WTC11 (cell line): ENCODE measurements at regions not wholly inside any gene's neighbourhood (a gene's known extent, or its start where the extent isn't known, plus 50 kb on each side); places are given as distances from the start of the nearest gene placed in this dataset.

Experiments
- IRF2 ChIP-seq: sonication (generic); formaldehyde crosslinking; IDR thresholded peaks from 2 replicates; pipeline ENCODE4 v1.8.0; 2022; ENCODE audit warnings: low read depth, missing genetic modification reagents, borderline replicate concordance
- TP53 ChIP-seq: sonication (generic); formaldehyde crosslinking; IDR thresholded peaks from 2 replicates; pipeline ENCODE4 v1.8.1; 2023; ENCODE audit warnings: mild to moderate bottlenecking, missing genetic modification reagents
- ZNF317 ChIP-seq: sonication (generic); formaldehyde crosslinking; IDR thresholded peaks from 2 replicates; pipeline ENCODE4 v1.8.1; 2023; ENCODE audit warnings: low read depth, mild to moderate bottlenecking, moderate library complexity, missing genetic modification reagents, borderline replicate concordance
- TF ChIP-seq, protein P1 (sequence below): sonication (generic); formaldehyde crosslinking; IDR thresholded peaks from 2 replicates; pipeline ENCODE4 v1.8.1; 2023; ENCODE audit warnings: mild to moderate bottlenecking, moderate library complexity, missing genetic modification reagents
- TF ChIP-seq, protein P2 (sequence below): sonication (generic); formaldehyde crosslinking; IDR thresholded peaks from 2 replicates; pipeline ENCODE4 v1.8.1; 2022; ENCODE audit warnings: low read depth, mild to moderate bottlenecking, moderate library complexity, missing genetic modification reagents, borderline replicate concordance
- TF ChIP-seq, protein P3 (sequence below): sonication (generic); formaldehyde crosslinking; IDR thresholded peaks from 2 replicates; pipeline ENCODE4 v1.8.1; 2022; ENCODE audit warnings: missing genetic modification reagents, borderline replicate concordance
- TF ChIP-seq, protein P4 (sequence below): sonication (generic); formaldehyde crosslinking; IDR thresholded peaks from 2 replicates; pipeline ENCODE4 v1.8.0; 2022; ENCODE audit warnings: mild to moderate bottlenecking, missing genetic modification reagents
- TF ChIP-seq, protein P5 (sequence below): fragments of 250-450 bp; sonication (Bioruptor Pico); IDR thresholded peaks from 2 replicates; pipeline ENCODE4 v1.9.0; 2021; ENCODE audit warnings: mild to moderate bottlenecking, borderline replicate concordance
- TF ChIP-seq, protein P6 (sequence below): sonication (generic); formaldehyde crosslinking; IDR thresholded peaks from 2 replicates; pipeline ENCODE4 v1.8.1; 2023; ENCODE audit warnings: mild to moderate bottlenecking, missing genetic modification reagents, moderate library complexity
- TF ChIP-seq, protein P7 (sequence below): sonication (generic); formaldehyde crosslinking; IDR thresholded peaks from 2 replicates; pipeline ENCODE4 v1.8.0; 2022; ENCODE audit warnings: missing genetic modification reagents
- TF ChIP-seq, protein P8 (sequence below): fragments of 250-450 bp; sonication (Bioruptor Pico); conservative IDR thresholded peaks from 2 replicates; pipeline ENCODE4 v1.9.0; 2021; ENCODE audit warnings: mild to moderate bottlenecking
- TF ChIP-seq, protein P9 (sequence below): sonication (generic); formaldehyde crosslinking; conservative IDR thresholded peaks from 2 replicates; pipeline ENCODE4 v1.8.1; 2022; ENCODE audit warnings: mild to moderate bottlenecking, missing genetic modification reagents

DNA sequence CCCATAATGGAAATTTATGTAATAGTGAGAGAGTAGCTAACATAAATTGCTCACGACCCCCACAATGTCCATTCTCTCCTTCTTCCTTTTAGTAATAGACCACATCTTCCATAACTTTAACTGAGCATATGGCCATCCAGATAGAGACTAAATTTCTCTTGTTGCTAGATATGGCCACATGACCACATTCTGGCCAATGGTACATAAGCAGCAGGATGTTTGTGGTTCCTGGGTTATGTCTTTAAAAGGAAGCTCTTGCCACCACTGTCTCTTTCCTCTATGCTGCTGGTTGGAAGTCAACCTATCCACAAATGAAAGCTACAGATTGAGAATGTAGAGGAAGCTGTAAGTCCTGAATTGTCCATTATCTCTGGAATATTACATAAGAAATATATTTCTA is 59.7 kb upstream of the NPHP3 start (continued):
- TF ChIP-seq, protein P1, sequence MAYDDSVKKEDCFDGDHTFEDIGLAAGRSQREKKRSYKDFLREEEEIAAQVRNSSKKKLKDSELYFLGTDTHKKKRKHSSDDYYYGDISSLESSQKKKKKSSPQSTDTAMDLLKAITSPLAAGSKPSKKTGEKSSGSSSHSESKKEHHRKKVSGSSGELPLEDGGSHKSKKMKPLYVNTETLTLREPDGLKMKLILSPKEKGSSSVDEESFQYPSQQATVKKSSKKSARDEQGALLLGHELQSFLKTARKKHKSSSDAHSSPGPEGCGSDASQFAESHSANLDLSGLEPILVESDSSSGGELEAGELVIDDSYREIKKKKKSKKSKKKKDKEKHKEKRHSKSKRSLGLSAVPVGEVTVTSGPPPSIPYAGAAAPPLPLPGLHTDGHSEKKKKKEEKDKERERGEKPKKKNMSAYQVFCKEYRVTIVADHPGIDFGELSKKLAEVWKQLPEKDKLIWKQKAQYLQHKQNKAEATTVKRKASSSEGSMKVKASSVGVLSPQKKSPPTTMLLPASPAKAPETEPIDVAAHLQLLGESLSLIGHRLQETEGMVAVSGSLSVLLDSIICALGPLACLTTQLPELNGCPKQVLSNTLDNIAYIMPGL (CRISPR knock-in tag), result no peak
- TF ChIP-seq, protein P2, sequence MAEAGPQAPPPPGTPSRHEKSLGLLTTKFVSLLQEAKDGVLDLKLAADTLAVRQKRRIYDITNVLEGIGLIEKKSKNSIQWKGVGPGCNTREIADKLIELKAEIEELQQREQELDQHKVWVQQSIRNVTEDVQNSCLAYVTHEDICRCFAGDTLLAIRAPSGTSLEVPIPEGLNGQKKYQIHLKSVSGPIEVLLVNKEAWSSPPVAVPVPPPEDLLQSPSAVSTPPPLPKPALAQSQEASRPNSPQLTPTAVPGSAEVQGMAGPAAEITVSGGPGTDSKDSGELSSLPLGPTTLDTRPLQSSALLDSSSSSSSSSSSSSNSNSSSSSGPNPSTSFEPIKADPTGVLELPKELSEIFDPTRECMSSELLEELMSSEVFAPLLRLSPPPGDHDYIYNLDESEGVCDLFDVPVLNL (CRISPR knock-in tag), result no peak
- TF ChIP-seq, protein P3, sequence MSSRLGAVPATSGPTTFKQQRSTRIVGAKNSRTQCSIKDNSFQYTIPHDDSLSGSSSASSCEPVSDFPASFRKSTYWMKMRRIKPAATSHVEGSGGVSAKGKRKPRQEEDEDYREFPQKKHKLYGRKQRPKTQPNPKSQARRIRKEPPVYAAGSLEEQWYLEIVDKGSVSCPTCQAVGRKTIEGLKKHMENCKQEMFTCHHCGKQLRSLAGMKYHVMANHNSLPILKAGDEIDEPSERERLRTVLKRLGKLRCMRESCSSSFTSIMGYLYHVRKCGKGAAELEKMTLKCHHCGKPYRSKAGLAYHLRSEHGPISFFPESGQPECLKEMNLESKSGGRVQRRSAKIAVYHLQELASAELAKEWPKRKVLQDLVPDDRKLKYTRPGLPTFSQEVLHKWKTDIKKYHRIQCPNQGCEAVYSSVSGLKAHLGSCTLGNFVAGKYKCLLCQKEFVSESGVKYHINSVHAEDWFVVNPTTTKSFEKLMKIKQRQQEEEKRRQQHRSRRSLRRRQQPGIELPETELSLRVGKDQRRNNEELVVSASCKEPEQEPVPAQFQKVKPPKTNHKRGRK (CRISPR knock-in tag), result no peak
- TF ChIP-seq, protein P4, sequence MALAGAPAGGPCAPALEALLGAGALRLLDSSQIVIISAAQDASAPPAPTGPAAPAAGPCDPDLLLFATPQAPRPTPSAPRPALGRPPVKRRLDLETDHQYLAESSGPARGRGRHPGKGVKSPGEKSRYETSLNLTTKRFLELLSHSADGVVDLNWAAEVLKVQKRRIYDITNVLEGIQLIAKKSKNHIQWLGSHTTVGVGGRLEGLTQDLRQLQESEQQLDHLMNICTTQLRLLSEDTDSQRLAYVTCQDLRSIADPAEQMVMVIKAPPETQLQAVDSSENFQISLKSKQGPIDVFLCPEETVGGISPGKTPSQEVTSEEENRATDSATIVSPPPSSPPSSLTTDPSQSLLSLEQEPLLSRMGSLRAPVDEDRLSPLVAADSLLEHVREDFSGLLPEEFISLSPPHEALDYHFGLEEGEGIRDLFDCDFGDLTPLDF, result no peak
- TF ChIP-seq ZNF317 (CRISPR knock-in tag), result no peak
- TF ChIP-seq, protein P5, sequence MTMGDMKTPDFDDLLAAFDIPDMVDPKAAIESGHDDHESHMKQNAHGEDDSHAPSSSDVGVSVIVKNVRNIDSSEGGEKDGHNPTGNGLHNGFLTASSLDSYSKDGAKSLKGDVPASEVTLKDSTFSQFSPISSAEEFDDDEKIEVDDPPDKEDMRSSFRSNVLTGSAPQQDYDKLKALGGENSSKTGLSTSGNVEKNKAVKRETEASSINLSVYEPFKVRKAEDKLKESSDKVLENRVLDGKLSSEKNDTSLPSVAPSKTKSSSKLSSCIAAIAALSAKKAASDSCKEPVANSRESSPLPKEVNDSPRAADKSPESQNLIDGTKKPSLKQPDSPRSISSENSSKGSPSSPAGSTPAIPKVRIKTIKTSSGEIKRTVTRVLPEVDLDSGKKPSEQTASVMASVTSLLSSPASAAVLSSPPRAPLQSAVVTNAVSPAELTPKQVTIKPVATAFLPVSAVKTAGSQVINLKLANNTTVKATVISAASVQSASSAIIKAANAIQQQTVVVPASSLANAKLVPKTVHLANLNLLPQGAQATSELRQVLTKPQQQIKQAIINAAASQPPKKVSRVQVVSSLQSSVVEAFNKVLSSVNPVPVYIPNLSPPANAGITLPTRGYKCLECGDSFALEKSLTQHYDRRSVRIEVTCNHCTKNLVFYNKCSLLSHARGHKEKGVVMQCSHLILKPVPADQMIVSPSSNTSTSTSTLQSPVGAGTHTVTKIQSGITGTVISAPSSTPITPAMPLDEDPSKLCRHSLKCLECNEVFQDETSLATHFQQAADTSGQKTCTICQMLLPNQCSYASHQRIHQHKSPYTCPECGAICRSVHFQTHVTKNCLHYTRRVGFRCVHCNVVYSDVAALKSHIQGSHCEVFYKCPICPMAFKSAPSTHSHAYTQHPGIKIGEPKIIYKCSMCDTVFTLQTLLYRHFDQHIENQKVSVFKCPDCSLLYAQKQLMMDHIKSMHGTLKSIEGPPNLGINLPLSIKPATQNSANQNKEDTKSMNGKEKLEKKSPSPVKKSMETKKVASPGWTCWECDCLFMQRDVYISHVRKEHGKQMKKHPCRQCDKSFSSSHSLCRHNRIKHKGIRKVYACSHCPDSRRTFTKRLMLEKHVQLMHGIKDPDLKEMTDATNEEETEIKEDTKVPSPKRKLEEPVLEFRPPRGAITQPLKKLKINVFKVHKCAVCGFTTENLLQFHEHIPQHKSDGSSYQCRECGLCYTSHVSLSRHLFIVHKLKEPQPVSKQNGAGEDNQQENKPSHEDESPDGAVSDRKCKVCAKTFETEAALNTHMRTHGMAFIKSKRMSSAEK, result no peak
- TF ChIP-seq, protein P6, sequence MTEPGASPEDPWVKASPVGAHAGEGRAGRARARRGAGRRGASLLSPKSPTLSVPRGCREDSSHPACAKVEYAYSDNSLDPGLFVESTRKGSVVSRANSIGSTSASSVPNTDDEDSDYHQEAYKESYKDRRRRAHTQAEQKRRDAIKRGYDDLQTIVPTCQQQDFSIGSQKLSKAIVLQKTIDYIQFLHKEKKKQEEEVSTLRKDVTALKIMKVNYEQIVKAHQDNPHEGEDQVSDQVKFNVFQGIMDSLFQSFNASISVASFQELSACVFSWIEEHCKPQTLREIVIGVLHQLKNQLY (CRISPR knock-in tag), result no peak
- TF ChIP-seq, protein P7, sequence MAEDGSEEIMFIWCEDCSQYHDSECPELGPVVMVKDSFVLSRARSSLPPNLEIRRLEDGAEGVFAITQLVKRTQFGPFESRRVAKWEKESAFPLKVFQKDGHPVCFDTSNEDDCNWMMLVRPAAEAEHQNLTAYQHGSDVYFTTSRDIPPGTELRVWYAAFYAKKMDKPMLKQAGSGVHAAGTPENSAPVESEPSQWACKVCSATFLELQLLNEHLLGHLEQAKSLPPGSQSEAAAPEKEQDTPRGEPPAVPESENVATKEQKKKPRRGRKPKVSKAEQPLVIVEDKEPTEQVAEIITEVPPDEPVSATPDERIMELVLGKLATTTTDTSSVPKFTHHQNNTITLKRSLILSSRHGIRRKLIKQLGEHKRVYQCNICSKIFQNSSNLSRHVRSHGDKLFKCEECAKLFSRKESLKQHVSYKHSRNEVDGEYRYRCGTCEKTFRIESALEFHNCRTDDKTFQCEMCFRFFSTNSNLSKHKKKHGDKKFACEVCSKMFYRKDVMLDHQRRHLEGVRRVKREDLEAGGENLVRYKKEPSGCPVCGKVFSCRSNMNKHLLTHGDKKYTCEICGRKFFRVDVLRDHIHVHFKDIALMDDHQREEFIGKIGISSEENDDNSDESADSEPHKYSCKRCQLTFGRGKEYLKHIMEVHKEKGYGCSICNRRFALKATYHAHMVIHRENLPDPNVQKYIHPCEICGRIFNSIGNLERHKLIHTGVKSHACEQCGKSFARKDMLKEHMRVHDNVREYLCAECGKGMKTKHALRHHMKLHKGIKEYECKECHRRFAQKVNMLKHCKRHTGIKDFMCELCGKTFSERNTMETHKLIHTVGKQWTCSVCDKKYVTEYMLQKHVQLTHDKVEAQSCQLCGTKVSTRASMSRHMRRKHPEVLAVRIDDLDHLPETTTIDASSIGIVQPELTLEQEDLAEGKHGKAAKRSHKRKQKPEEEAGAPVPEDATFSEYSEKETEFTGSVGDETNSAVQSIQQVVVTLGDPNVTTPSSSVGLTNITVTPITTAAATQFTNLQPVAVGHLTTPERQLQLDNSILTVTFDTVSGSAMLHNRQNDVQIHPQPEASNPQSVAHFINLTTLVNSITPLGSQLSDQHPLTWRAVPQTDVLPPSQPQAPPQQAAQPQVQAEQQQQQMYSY (CRISPR knock-in tag), result no peak
- TF ChIP-seq, protein P8, sequence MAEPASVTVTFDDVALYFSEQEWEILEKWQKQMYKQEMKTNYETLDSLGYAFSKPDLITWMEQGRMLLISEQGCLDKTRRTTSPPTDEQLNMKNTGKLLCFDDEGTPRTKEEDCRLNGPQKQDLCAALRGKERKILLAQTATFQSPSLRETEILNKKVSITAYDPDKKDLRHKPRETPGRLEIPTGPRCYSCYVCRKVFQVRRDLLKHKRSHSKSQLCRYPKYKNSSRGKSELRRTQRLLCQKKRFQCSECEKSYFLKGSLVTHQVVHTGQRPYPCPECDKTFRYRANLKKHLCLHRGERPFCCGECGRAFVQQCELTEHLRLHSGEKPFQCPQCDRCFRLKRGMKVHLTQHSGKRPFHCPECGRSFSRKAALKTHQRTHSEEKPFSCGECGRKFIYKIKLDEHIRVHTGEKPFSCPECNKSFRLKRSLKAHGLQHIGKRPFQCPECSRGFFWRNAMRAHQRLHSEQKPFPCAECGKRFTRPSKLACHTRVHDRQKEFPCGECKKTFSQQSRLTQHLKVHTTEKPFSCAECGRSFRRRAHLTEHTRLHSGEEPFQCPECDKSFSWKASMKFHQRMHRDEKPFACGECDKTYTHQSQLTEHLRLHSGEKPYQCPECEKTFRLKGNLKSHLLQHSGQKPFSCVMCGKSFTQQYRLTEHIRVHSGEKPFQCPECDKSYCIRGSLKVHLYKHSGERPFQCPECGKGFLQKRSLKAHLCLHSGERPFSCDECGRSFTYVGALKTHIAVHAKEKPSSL (CRISPR knock-in tag), result no peak
- no peak for TF ChIP-seq TP53 (CRISPR knock-in tag)
- TF ChIP-seq, protein P9, sequence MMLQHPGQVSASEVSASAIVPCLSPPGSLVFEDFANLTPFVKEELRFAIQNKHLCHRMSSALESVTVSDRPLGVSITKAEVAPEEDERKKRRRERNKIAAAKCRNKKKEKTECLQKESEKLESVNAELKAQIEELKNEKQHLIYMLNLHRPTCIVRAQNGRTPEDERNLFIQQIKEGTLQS (CRISPR knock-in tag), result no peak
- TF ChIP-seq IRF2 (CRISPR knock-in tag), result no peak
- TF ChIP-seq, all 79 proteins: peak for 0
